ENCODE measurements at regions not wholly inside any gene's neighbourhood (a gene's known extent, or its start where the extent isn't known, plus 50 kb on each side); places are given as distances from the start of the nearest gene placed in this dataset.

- no peak overlapping the region for H3K4me3 ChIP-seq (ENCODE audit: insufficient read depth, low read depth, low read length)
- H3K27ac ChIP-seq (ENCODE audit: insufficient read depth, low read depth, low read length, poor library complexity, severe bottlenecking), result no peak overlapping the region
- 93 to 94% methylated on average over 15 of the region's 15 CpGs for WGBS, 2 experiments
Observed at GRCh38 chr16:87016046-87017035, 300.9 kb downstream of the C16orf95 start.

GRCh38 chr16:87017371-87018012 is 299.7 kb downstream of the C16orf95 start:
- WGBS, 2 experiments, result 63 to 69% methylated on average over 9 of the region's 9 CpGs
- Histone ChIP-seq H3K27me3 (ENCODE audit: control insufficient read depth, insufficient read depth, low read length, poor library complexity, severe bottlenecking) (no peaks in the 10 kb centered on the region), H3K4me3 (ENCODE audit: insufficient read depth, low read depth, low read length) (no peak overlapping the region), H3K36me3 (ENCODE audit: control insufficient read depth, insufficient read depth, low read length) (no peaks in the 10 kb centered on the region), H3K27ac (ENCODE audit: insufficient read depth, low read depth, low read length, poor library complexity, severe bottlenecking) (no peak overlapping the region), H3K9me3 (ENCODE audit: control insufficient read depth, low read length) (no peaks in the 10 kb centered on the region), H3K4me1 (ENCODE audit: control insufficient read depth, insufficient read depth, low read length) (no peaks in the 10 kb centered on the region)

More at GRCh38 chr16:87016046-87017035, 300.9 kb downstream of the C16orf95 start:
- H3K27me3 ChIP-seq (ENCODE audit: control insufficient read depth, insufficient read depth, low read length, poor library complexity, severe bottlenecking), result no peaks in the 10 kb centered on the region
- H3K9me3 ChIP-seq (ENCODE audit: control insufficient read depth, low read length), result no peaks in the 10 kb centered on the region
- H3K36me3 ChIP-seq (ENCODE audit: control insufficient read depth, insufficient read depth, low read length), result no peaks in the 10 kb centered on the region
- H3K4me1 ChIP-seq (ENCODE audit: control insufficient read depth, insufficient read depth, low read length), result no peaks in the 10 kb centered on the region

DNA sequence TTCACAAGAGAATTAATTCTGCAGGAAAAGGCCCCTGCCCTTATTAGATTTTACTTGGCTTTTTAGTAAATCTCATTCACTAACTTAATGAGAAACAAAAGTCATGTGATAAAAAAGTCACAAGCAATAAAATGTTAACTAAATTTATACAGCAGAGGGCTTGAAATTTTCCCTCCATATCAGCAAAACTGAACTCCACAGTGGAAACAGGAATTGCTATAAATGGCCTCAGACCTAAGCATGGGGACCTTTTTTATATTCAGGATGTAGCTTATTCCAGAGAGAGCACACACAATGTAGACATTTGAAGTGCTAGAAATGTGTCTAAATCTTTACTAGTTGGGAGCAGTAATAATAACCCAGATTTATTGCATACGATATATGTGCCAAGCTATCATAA is 291.5 kb downstream of the C16orf95 start:
- Histone ChIP-seq H3K4me1 (ENCODE audit: control insufficient read depth, insufficient read depth, low read length) (no peaks in the 10 kb centered on the region), H3K36me3 (ENCODE audit: control insufficient read depth, insufficient read depth, low read length) (no peaks in the 10 kb centered on the region), H3K4me3 (ENCODE audit: insufficient read depth, low read depth, low read length) (no peak overlapping the region), H3K27me3 (ENCODE audit: control insufficient read depth, insufficient read depth, low read length, poor library complexity, severe bottlenecking) (no peaks in the 10 kb centered on the region), H3K27ac (ENCODE audit: insufficient read depth, low read depth, low read length, poor library complexity, severe bottlenecking) (no peak overlapping the region), H3K9me3 (ENCODE audit: control insufficient read depth, low read length) (no peaks in the 10 kb centered on the region)
- no CpG with 5 or more reads among the region's 1 CpG for WGBS, 2 experiments

DNA sequence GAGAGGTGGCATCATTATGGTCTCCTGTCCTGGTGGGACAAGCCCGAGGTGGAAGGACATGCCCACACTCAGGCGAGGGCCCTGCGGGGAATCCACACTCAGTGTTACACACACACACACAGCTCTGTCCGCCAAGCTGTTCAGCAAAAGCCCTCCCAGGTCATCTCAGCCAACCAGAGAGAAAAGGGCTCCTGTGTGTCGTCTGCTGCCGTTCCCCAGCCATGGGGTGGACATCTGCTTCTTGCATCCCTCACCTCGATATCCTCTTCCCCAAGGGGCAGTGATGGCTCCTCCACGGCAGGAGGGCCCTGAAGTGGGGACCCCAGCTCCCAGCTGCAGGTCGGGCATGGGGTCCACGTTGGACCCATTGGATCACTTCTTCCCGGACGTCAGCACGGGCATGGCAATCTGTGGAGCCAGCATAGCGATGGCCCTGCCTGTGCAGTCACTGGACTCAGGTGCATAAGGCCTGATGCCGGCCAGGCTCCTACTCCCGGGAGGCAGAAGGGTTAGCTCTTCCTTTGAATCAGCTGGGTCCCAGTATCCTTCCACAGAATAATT is 290.1 kb downstream of the C16orf95 start:
- 88 to 90% methylated on average over 16 of the region's 16 CpGs for WGBS, 2 experiments
- no peaks in the 10 kb centered on the region for H3K27me3 ChIP-seq (ENCODE audit: control insufficient read depth, insufficient read depth, low read length, poor library complexity, severe bottlenecking)
- H3K36me3 ChIP-seq (ENCODE audit: control insufficient read depth, insufficient read depth, low read length), result no peaks in the 10 kb centered on the region
- H3K9me3 ChIP-seq (ENCODE audit: control insufficient read depth, low read length), result no peaks in the 10 kb centered on the region
- H3K4me3 ChIP-seq (ENCODE audit: insufficient read depth, low read depth, low read length), result no peak overlapping the region
- no peak overlapping the region for H3K27ac ChIP-seq (ENCODE audit: insufficient read depth, low read depth, low read length, poor library complexity, severe bottlenecking)
- no peaks in the 10 kb centered on the region for H3K4me1 ChIP-seq (ENCODE audit: control insufficient read depth, insufficient read depth, low read length)

GRCh38 chr16:87028481-87029320 is 288.5 kb downstream of the C16orf95 start:
- Histone ChIP-seq H3K27ac (ENCODE audit: insufficient read depth, low read depth, low read length, poor library complexity, severe bottlenecking) (no peak overlapping the region), H3K4me3 (ENCODE audit: insufficient read depth, low read depth, low read length) (no peak overlapping the region), H3K36me3 (ENCODE audit: control insufficient read depth, insufficient read depth, low read length) (no peaks in the 10 kb centered on the region), H3K4me1 (ENCODE audit: control insufficient read depth, insufficient read depth, low read length) (no peaks in the 10 kb centered on the region), H3K27me3 (ENCODE audit: control insufficient read depth, insufficient read depth, low read length, poor library complexity, severe bottlenecking) (no peaks in the 10 kb centered on the region), H3K9me3 (ENCODE audit: control insufficient read depth, low read length) (no peaks in the 10 kb centered on the region)
- 88 to 92% methylated on average over 14 of the region's 14 CpGs for WGBS, 2 experiments

DNA sequence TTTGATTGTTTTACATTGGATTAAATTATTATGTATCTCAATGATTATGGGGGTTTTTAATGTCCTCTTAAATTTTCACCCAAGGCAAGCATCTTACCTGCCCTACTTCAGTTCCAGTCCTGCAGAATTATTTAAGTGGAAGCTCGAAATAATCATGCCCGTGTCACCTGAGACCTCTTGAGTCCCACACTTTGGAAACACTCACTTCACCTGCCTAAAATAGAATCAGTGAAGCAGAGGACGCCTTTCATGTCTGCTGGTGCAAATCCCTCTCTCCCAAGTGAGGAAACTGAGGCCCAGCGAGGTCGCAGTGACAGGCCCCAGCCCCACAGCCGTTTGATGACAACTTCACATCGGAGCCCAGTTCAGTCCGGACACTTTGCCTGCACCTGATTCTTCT is 284.6 kb downstream of the C16orf95 start:
- Histone ChIP-seq H3K36me3 (ENCODE audit: control insufficient read depth, insufficient read depth, low read length) (no peaks in the 10 kb centered on the region), H3K4me3 (ENCODE audit: insufficient read depth, low read depth, low read length) (no peak overlapping the region), H3K27me3 (ENCODE audit: control insufficient read depth, insufficient read depth, low read length, poor library complexity, severe bottlenecking) (no peaks in the 10 kb centered on the region), H3K9me3 (ENCODE audit: control insufficient read depth, low read length) (no peaks in the 10 kb centered on the region), H3K27ac (ENCODE audit: insufficient read depth, low read depth, low read length, poor library complexity, severe bottlenecking) (no peak overlapping the region), H3K4me1 (ENCODE audit: control insufficient read depth, insufficient read depth, low read length) (no peaks in the 10 kb centered on the region)
- WGBS, 2 experiments, result 94% methylated on average over 8 of the region's 8 CpGs

GRCh38 chr16:87033021-87033471 is 284.1 kb downstream of the C16orf95 start:
- 86 to 88% methylated on average over 15 of the region's 15 CpGs for WGBS, 2 experiments
- no peaks in the 10 kb centered on the region for H3K4me1 ChIP-seq (ENCODE audit: control insufficient read depth, insufficient read depth, low read length)
- no peaks in the 10 kb centered on the region for H3K36me3 ChIP-seq (ENCODE audit: control insufficient read depth, insufficient read depth, low read length)
- H3K9me3 ChIP-seq (ENCODE audit: control insufficient read depth, low read length), result no peaks in the 10 kb centered on the region
- H3K27ac ChIP-seq (ENCODE audit: insufficient read depth, low read depth, low read length, poor library complexity, severe bottlenecking), result no peak overlapping the region
- H3K4me3 ChIP-seq (ENCODE audit: insufficient read depth, low read depth, low read length), result no peak overlapping the region
- no peaks in the 10 kb centered on the region for H3K27me3 ChIP-seq (ENCODE audit: control insufficient read depth, insufficient read depth, low read length, poor library complexity, severe bottlenecking)

- Histone ChIP-seq H3K36me3 (ENCODE audit: control insufficient read depth, insufficient read depth, low read length) (no peaks in the 10 kb centered on the region), H3K27ac (ENCODE audit: insufficient read depth, low read depth, low read length, poor library complexity, severe bottlenecking) (no peak overlapping the region), H3K27me3 (ENCODE audit: control insufficient read depth, insufficient read depth, low read length, poor library complexity, severe bottlenecking) (no peaks in the 10 kb centered on the region), H3K4me1 (ENCODE audit: control insufficient read depth, insufficient read depth, low read length) (no peaks in the 10 kb centered on the region), H3K9me3 (ENCODE audit: control insufficient read depth, low read length) (no peaks in the 10 kb centered on the region), H3K4me3 (ENCODE audit: insufficient read depth, low read depth, low read length) (no peak overlapping the region)
- 88 to 91% methylated on average over 18 of the region's 18 CpGs for WGBS, 2 experiments
Observed at GRCh38 chr16:87033541-87034300, 283.5 kb downstream of the C16orf95 start.

DNA sequence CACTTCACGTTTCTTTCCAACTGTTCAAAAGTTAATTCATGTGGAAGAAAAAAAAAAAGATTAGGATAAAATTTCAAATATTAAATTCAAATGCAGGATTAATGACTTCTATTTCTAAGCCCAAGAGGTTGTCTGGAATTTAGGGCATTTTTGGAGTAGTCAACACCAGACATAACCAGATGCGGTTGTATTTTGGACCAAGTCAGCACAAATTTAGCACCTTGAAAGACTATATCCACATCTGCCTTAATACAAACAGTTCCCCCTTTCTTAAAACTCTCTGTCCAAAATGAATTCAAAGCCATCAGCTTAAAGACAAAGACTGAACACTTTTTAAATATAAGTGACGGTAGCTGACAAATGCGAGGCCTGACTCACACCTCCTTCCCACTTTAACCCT is 282.9 kb downstream of the C16orf95 start:
- Histone ChIP-seq H3K9me3 (ENCODE audit: control insufficient read depth, low read length) (no peaks in the 10 kb centered on the region), H3K36me3 (ENCODE audit: control insufficient read depth, insufficient read depth, low read length) (no peaks in the 10 kb centered on the region), H3K27me3 (ENCODE audit: control insufficient read depth, insufficient read depth, low read length, poor library complexity, severe bottlenecking) (no peaks in the 10 kb centered on the region), H3K4me1 (ENCODE audit: control insufficient read depth, insufficient read depth, low read length) (no peaks in the 10 kb centered on the region), H3K4me3 (ENCODE audit: insufficient read depth, low read depth, low read length) (no peak overlapping the region), H3K27ac (ENCODE audit: insufficient read depth, low read depth, low read length, poor library complexity, severe bottlenecking) (no peak overlapping the region)
- 74 to 88% methylated on average over 3 to 4 of the region's 4 CpGs for WGBS, 2 experiments
